Glutamatergic neuron (in vitro differentiated cells): ENCODE measurements at regions not wholly inside any gene's neighbourhood (a gene's known extent, or its start where the extent isn't known, plus 50 kb on each side); places are given as distances from the start of the nearest gene placed in this dataset.
A peak's percentile ranks its signal among the peaks of the same experiment; 100 is the strongest.

ENCODE experiments used
- DNase-seq: peaks from one replicate; pipeline ENCODE4 v3.0.0; 2022
- H3K27ac Mint-ChIP-seq: one replicate; pipeline ENCODE4 v1.8.0; 2020; ENCODE audit warnings: mild to moderate bottlenecking, mixed read lengths, inconsistent platforms; ENCODE audit not compliant: unreplicated experiment
- H3K27me3 Mint-ChIP-seq: one replicate; pipeline ENCODE4 v1.8.0; 2020; ENCODE audit warnings: mild to moderate bottlenecking, moderate library complexity, mixed read lengths, inconsistent platforms; ENCODE audit not compliant: unreplicated experiment
- H3K36me3 Mint-ChIP-seq: one replicate; pipeline ENCODE4 v1.8.0; 2020; ENCODE audit warnings: mild to moderate bottlenecking, mixed read lengths, inconsistent platforms; ENCODE audit not compliant: unreplicated experiment
- H3K4me1 Mint-ChIP-seq: one replicate; pipeline ENCODE4 v1.8.0; 2020; ENCODE audit warnings: mild to moderate bottlenecking, low read depth, mixed read lengths, inconsistent platforms; ENCODE audit not compliant: unreplicated experiment
- H3K4me3 Mint-ChIP-seq: one replicate; pipeline ENCODE4 v1.8.0; 2020; ENCODE audit warnings: mild to moderate bottlenecking, mixed read lengths, inconsistent platforms; ENCODE audit not compliant: unreplicated experiment
- H3K9me3 Mint-ChIP-seq: one replicate; pipeline ENCODE4 v1.8.0; 2020; ENCODE audit warnings: mild to moderate bottlenecking, moderate library complexity, mixed read lengths, inconsistent platforms; ENCODE audit not compliant: unreplicated experiment
- TF ChIP-seq, protein P1 (sequence below): fragments of 200-600 bp; sonication (generic); IDR thresholded peaks from one replicate; pipeline ENCODE4 v1.5.0; 2021; ENCODE audit not compliant: partially characterized antibody, unreplicated experiment

DNA sequence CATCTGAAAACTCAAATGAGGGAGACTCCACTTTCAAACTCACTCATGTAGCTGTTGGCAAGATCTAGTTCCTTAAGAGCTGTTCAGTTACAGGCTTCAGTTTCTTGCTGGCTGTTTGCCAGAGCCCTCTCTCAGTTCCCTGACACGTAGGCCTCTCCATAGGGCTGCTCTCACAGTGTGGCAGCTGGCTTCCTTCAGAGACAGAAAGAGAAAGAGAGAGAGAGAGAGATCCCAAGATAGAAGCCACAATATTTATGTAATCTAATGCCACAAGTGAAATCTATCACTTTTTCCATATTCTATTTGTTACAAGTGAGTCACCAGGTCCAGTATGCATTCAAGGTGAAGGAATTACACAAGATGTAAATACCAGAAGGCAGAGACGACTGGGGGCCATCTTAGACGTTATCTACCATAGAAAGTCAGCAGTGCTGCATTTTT lies 168.8 kb downstream of the RCN1 start:
- TF ChIP-seq, protein P1, sequence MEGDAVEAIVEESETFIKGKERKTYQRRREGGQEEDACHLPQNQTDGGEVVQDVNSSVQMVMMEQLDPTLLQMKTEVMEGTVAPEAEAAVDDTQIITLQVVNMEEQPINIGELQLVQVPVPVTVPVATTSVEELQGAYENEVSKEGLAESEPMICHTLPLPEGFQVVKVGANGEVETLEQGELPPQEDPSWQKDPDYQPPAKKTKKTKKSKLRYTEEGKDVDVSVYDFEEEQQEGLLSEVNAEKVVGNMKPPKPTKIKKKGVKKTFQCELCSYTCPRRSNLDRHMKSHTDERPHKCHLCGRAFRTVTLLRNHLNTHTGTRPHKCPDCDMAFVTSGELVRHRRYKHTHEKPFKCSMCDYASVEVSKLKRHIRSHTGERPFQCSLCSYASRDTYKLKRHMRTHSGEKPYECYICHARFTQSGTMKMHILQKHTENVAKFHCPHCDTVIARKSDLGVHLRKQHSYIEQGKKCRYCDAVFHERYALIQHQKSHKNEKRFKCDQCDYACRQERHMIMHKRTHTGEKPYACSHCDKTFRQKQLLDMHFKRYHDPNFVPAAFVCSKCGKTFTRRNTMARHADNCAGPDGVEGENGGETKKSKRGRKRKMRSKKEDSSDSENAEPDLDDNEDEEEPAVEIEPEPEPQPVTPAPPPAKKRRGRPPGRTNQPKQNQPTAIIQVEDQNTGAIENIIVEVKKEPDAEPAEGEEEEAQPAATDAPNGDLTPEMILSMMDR: no peak
- Mint-ChIP-seq H3K9me3 (peaks cover 6% of the 10 kb centered on the region), H3K27me3 (peaks cover 2% of the 10 kb centered on the region), H3K36me3 (no peaks in the 10 kb centered on the region), H3K27ac (peak overlapping the region; percentile 33), H3K4me1 (peaks cover 38% of the 10 kb centered on the region), H3K4me3 (no peak overlapping the region)
- no peak for DNase-seq

DNA sequence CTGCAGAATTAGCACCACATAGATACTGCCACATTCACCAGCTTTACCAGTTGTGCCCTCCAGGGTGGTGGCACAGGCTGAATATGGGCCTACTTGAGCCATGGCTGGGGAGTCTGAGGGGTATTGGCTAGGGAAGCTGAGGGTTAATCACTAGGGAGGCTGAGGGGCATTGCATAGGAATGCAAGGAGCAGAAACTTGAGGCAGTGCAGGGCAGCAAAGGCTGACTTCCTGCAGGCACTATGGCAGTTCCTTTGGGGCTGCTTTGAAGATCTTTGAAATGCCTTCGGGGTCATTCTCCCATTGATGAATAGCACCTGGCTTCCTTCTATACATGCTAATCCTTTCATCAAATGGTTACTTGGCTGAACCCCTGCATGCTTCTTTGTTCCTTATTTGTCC lies 171.5 kb downstream of the RCN1 start:
- peaks cover 2% of the 10 kb centered on the region for H3K27me3 Mint-ChIP-seq
- no peak overlapping the region for H3K27ac Mint-ChIP-seq
- no peak for DNase-seq

DNA sequence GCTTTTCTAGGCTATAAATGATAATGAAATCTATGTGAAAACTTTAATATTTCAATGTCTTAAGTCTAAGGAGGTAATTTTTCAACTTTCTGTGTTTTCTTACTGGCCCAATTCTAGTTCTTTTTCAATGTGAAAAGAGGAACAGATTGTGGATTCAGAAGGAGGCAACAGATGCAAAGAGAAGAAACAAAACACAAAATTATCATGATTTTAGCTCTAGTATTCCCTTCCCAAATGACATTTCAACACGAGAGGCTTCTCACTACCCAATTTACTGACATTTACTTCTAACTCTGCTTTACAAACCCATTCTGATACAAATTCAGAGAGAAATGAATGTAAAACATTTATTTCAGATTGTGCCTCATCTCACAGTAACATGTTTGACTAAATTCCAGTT lies 169.4 kb downstream of the WT1 start:
- Mint-ChIP-seq H3K9me3 (peaks cover 1% of the 10 kb centered on the region), H3K36me3 (no peaks in the 10 kb centered on the region), H3K4me3 (no peak overlapping the region), H3K4me1 (peaks cover 9% of the 10 kb centered on the region), H3K27ac (no peak overlapping the region), H3K27me3 (peaks cover 2% of the 10 kb centered on the region)
- TF ChIP-seq, protein P1: no peak
- no peak for DNase-seq

More for the DNA sequence above, 171.5 kb downstream of the RCN1 start:
- TF ChIP-seq, protein P1: no peak
- H3K4me3 Mint-ChIP-seq: no peak overlapping the region
- H3K9me3 Mint-ChIP-seq: peaks cover 3% of the 10 kb centered on the region
- H3K36me3 Mint-ChIP-seq: no peaks in the 10 kb centered on the region
- H3K4me1 Mint-ChIP-seq: peaks cover 19% of the 10 kb centered on the region

DNA sequence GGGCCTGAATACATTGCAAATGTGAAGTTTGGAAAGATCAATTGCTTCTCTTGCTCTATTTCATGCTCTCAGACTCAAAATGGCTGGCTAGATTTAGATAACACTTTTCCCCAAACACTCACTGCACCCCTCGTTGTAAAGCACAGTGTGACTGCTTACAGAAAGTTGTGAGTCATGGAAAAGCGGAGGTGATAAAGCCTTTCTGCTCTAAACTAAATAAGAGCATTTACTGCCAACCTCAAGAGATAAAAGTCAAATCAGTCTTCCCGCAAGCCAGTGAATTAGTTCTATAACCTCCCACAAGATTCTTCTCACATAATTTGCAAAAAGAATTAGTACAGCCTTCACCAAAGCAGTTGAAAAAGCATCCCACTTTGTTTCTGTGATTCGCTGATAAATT lies 168.7 kb downstream of the WT1 start:
- H3K27me3 Mint-ChIP-seq: peaks cover 2% of the 10 kb centered on the region
- H3K9me3 Mint-ChIP-seq: peaks cover 1% of the 10 kb centered on the region
- peaks cover 9% of the 10 kb centered on the region for H3K4me1 Mint-ChIP-seq
- DNase-seq: no peak
- H3K4me3 Mint-ChIP-seq: no peak overlapping the region
- TF ChIP-seq, protein P1: no peak
- no peaks in the 10 kb centered on the region for H3K36me3 Mint-ChIP-seq
- no peak overlapping the region for H3K27ac Mint-ChIP-seq

DNA sequence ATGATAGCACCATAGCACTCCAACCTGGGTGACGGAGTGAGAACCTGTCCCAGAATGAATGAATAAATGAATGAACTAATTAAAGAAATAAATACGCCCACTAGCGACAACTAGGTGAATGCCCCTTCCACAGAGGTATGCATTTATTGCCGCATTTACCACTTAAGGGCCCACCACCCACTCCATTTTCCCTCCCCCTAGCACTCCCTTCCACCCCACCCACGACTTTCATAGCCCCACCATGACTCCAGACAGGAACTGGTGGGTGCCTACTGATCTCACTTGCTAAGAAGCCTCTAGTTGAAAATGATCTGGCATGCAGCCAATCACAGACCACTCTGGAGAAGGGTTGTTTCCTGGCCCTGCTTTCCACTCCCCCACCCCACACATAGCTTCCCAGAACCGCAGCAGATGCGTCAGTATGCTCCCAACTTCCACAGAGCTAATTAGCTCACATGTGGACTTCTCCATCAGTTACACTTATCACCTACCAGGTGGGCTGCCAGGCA lies 167.6 kb downstream of the WT1 start:
- Mint-ChIP-seq H3K27me3 (peaks cover 2% of the 10 kb centered on the region), H3K9me3 (peaks cover 1% of the 10 kb centered on the region), H3K4me3 (no peak overlapping the region), H3K4me1 (peaks cover 8% of the 10 kb centered on the region), H3K36me3 (no peaks in the 10 kb centered on the region), H3K27ac (no peak overlapping the region)
- TF ChIP-seq, protein P1: no peak
- no peak for DNase-seq
